HG03565 (cell line): ENCODE measurements at regions not wholly inside any gene's neighbourhood (a gene's known extent, or its start where the extent isn't known, plus 50 kb on each side); places are given as distances from the start of the nearest gene placed in this dataset.
"Not testable (repeated sequence)": the region's sequence is repeated elsewhere in the genome, so short reads cannot be mapped to it uniquely, and the experiment has no call there.

Source experiments
- ATAC-seq: cut with Tn5 transposase; IDR thresholded peaks from one replicate; pipeline ENCODE4 v1.9.1; 2021; ENCODE audit warnings: mild to moderate bottlenecking, moderate library complexity; ENCODE audit not compliant: unreplicated experiment

DNA sequence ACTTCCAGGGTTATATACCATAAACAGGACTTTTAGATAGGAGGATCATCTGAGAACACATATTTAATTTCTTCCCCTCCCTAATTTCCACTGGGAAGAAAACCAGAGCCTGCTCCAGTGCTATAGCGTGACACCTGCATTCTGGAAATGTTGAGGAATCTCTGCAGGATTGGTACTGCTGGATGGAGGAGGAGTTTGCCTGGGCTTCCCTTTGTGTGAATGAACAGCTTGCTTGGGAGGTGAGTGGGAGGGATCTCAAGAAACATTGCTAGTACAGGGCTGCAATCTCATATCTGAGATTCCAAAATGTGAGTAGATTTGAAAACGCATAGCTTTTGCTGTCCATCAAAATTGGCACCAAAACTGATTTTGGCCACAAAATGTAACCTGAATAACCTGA, 295.9 kb upstream of the RGMA start:
- ATAC-seq, result no peak

DNA sequence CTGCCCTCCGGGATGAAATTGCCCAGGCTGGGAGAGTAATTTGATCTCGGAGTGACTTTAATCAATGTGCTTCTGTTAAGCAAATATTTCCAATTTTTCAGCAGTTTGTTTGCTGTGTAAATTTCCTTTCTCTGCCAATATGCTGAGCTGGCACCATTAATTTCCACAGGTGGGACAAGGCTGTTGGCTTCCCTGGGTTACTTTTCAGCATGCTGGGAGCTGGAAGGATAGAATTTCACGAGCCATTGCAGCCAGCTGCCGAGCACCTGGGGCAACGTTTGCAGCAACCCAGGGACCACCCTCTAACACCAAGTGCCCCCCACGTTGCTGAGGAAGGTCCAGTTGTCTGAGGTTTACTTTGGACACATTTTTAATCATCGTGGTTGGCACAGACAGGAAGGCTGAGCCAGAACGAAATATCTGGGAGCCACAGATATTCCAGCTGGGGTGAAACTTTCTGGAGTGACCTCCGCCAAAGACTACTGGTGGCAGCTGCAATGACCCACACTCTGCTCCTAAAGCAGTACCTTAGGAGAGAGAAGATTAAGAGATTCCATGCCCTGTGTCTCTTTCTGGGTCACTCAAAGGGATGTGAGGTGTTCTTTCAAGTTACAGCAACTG, 293.3 kb upstream of the RGMA start:
- no peak for ATAC-seq

DNA sequence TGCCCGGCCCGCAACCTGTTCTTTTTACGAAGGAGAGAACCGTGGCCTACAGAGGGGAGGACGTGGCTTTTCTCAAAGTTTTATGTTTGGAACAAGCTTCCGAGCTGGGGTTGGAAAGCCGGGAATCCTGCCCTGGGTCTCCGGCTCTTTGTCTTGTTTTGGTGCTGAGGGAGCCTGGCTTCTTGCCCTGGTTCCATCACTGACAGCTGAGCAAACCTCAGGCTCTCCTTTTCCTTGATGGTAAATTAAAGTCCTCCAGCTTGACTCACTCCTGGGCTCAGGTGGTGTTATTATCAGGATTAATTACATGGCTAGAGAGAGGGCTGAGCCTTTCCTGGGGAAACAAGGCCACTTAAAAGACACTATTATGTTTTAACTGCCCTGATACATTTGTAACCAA, 289.5 kb upstream of the RGMA start:
- no peak for ATAC-seq

DNA sequence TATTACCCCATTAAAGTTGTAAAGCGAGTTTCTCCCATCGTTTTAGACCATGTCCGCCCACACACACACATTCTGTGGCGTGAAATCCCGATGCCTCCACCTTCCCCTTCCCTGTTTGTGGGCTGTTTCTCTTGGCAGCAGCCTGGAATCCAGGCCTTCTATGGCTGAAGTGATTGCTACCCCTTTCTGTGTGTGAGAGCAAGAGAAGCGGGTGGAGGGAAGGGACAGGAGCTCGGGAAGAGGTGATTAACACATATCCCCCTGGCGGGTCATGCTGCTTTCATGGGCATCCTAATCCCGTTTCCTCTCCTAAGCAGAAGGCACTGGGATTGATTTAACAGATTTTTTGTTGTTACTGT, 283.8 kb upstream of the RGMA start:
- ATAC-seq, result no peak

DNA sequence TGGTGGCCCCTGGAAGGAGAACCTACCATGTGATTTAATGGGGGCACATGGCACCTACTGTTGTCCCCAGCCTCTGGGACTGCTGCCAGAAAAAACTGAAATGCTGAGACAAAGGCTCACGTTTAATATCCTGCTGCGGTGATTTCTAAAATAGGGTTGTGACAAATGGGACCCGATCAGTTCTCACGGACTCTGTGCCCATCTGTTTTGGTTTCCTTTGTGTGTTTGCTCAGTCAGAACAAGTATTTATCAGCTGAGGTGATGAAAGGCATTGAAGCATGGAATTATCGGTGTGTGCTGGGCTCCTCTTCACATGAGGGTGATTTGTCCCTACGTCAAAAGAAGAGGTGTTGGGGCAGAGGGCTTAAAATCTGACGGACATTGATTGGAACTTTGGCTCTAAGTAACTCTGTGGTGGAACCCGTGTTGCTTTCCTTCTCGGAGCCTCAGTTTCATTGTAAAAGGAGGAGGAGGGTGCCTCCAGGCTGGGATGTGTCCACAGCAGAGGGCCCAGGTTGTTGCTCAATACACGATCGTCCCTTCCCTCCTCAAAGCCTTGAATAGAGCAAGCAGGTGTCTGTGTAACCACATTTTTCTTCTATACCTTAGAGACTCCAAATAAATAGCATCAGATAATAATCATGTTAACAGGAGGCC, 283.3 kb upstream of the RGMA start:
- no peak for ATAC-seq

DNA sequence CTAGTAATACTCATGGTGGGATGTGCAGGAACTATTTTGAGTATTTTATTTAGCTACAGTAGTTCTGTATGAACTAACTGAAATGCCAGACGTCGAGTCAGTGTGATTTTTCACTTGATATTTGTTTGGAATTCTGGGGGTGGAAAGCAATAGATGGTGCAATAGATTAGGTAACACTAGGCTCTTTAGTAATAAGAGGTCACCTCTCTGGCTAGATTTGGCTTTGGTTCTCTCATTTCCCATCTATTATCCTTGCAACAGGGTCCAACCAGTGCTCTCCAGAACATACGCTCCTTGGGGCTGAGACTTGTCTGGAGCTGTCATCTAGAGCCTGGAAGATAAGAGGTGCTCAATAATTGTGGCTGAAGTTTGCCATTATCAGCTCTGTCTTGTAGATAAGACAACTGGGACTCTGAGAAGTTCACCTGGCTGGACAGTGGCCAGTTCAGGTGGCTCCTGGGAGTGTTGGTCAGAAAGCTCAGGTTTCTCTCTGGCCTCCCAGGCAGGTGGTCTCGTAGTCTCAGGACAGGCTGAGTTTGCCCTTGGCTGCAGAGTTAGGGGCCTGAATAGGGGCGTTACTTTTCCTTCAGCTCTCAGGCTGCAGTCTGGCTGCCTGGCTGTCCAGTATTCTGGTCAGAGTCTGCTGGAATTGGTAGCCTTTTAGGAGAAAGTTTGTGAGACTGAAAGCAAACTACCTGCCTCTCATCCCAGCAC, 277.5 kb upstream of the RGMA start:
- ATAC-seq, result no peak

DNA sequence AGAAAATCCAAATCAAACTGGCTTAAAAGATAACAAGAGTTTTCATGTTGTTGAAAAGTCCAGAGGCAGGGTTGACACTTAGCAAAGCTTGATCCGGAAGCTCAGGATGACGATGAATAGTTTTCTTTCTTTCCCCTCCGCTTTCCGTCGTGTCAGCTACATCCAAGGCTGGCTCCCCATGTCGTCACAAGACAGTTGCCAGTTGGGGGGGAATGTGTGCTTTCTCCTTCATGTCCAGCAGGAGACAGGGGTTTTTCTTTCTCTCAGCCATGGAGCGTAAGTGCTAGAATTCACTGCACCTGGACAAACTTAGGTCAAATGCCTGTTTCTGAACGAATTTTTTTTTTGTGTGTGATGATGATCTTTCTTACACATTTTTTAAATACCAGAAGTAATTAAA, 273.8 kb upstream of the RGMA start:
- no peak for ATAC-seq

DNA sequence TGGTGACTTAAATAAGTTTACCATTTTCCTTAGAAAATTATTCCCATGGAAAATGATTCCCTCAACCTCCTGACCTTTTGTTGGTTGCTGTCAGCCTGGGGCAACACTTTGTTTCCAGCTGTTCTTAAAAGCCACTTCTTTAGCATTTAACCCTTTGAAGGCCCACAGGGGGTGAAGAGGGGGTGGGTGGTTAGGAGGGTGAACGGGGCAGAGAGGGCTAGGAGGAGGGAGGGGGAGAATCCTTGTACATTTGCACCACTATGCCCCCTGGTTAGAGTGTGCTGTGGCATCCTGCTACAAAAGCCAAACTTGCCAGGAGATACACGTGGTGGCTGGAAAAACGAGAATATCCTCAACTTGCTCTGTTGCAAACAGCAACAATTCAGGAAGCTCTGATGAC, 273.2 kb upstream of the RGMA start:
- no peak for ATAC-seq

DNA sequence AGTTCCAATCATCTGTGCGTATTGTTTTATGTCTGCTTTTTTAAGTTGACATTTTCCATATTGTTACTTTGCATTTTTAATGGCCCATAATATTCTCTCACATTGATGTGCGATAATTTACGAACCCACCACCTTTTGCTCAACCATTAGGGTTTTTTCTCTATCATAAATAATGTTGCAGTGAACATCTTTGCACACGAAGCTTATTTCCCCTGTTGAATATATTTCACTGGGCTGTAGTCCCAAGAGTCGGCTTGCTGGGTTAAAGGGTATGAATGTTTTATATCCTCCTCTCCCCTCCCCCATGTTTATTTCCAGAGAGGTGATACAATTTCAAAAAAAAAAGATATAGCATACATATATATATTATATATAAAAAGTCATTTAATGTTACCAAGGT, 272.7 kb upstream of the RGMA start:
- ATAC-seq, result no peak

DNA sequence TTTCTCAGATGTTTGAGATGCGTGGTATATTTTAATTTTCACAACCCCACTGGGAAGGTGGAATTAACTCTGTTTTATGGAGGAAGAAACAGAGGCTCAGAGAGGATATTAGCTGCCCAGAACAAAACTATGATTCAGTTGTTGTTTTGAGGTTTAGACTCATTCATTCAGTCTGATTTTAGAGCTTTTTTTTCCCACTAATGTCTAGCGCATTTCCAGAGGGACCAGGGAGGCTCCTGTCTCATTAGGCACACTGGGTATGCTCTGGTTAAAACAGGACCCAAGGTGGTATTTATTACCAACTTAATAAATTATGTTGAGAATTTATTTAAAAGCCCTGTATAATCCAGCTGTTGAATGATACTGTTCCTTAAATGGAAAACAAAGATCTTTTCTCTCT, 272.0 kb upstream of the RGMA start:
- ATAC-seq, result no peak

DNA sequence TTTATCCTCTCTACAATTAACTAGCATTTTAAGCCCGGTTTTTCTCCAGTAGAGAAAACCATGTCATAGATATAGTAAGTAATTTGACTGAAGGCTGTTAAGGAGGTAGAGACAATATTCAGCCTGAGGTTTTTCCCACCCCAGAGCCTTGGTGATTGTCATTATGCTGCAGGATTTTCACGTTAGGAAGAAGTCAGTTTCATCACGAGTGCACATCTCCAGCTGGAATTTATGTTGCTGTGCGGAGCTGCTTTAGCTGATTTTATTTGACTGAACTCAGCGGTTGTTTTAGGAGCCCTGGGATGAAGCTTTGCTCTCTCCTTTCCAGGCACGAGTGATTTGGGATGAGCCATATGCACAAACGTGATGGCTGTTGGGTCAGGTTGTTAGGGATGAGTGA, 271.3 kb upstream of the RGMA start:
- ATAC-seq, result no peak

DNA sequence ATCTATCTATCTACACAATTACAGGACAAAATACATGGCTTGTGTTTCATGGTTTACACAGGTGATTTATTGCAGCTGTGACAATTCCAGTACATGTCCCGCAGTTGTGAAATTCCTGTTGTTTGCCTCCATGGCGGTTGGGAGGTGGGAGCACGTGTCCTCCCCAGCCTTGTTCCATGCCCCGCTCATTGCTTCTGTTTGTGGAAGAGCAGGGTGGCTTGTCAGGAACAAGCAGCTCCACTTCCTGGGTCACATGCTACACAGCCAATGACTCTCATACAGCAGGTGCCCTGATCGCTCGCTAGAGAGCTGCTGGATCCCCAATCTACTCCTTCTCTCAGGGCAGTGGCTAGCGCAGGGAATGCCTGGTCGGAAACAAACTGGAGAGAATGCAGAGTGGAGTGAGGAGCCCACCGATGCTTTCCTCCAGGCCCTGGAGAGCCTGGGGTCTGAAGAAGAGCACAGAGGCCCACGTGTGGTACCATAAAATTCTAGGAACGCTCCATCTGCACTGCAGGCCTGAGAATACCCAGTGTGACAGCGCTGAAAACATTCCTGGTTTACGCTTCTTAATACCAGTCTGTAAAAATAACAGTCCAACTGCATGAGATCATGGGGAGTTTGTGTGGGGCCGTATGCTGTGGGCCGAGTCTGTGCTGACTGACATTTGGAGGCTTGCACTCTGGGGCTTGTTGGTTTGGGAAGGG, 270.6 kb upstream of the RGMA start:
- no peak for ATAC-seq

DNA sequence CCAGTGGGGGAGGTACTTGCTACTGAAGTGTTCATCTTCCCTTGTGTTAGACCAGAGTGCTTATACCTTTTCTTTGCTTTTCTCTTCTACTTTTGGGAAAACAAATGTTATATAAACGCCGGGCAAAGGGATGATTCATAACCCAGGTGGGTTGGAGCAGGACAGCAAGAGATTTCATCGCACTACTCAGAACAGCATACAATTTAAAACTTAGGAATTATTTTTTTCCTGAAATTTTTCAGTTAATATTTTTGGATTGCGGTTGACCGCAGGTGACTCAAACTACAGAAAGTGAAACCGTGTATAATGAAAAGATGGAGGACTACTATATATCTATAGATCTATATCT, 270.0 kb upstream of the RGMA start:
- ATAC-seq, result no peak

DNA sequence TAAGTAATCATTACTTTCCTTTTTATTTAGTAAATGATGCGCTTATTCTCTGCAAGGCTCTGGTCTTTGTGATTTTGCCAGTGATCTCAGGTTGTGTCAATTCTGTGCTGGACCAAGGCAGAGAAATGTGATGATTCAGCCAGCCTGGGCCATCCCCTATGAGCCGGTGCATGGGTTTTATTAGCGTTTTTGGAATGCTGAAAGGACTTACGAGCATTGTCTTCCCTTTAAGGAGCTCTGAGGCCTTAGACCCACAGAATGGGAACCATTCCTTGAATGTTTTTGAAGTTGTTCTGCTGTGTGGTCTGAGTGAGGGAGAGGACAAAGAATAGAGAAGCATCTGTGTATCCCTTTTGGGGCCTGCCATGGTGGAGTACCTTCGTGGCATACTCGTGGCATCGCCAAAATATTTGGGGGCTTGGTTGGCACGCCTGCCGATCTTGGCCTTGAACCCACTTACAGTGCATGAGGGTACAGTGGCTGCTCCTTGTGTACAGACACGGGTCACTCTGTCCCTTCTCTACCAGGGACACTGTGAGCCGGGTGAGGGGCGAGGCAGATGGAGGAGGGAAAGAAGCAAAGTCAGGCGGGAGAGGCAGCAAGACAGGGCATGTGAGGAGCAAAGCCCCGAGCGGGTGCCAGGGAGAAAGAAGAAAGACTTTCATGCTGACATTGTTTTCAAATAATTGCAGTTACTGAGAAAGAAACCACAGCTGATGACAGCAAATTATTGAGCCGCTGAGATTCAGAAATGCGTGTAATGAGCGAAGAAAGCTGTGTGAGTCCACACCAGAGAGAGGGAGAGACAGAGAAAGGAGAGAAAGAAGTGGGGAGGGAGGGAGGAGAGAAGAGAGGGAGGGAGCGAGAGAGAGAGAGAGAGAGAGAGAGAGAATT, 269.4 kb upstream of the RGMA start:
- no peak for ATAC-seq

DNA sequence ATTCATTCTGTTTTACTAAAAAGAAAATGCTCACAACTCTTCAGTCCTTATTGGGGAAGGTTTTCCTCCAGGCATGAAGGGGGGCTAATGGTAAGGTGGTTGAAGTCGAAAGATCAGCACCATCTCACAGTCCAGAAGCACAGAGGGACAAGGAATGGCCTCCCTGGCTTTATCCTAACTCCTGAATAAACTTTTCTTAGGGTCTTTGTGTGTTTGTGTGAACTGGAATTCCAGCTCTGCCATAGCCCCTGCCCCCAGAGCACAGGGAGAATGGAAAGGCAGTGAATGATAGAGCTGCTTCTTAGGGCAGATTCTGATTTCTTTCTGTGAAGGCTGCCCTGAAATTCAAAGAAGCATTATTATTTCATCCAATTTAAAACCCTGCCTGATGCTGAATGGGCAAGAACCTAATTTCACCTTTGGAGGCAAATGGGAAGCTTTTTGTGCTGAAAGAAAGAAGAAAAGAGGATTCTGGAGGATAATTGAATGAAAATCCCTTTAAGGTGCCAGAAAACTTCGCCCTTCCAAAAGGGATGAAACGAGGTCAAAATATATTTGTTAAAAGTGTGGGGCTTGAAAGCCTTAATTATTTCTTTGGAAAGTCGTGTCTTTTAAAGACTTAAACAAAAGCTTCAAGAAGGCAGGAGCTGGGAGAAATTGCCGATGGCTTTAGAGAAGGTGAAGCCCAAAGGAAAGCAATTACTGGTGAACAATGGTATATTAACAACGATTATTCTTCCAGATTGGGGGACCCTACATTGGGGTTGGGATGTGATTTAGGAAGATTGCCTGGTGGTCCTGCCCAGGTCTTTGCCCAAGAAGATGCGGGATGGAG, 259.9 kb upstream of the RGMA start:
- no peak for ATAC-seq

DNA sequence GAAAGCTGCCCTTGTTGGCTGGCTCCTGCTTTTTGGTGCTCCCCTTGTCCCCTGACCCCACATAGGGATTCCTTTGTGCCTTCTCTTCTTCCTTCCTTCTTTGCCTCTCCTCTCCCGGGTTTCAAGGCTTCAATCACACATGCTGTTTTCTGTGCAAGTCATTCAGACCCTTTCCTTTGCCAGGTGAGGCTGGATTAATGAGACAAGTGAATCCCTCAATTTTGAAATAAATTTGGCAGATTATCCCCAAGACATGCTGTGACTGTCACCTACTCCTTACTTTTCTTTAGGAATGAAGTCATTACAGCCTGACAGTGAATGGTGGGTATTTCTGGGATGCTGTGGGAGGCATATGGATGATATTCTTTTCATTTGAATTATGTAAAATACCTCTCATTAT, 259.0 kb upstream of the RGMA start:
- ATAC-seq, result no peak

DNA sequence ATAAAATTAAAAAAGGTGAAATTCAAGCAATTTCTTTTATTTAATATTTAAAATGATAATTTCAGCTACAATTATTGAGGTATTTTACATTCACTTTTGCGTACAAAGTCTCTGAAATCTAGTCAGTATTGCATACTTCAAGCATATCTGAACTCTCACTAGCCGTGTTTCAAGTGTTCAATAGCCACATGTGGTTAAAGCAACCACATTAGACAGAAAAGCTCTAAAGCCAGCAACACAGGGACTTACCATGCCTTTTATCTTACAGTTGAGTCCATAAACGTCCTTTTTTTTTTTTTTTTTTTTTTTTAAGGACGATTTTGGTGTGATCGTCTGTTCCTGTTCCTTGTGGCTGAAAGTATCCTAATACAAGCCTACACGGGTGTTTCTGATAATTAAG, 257.0 kb upstream of the RGMA start:
- no peak for ATAC-seq

DNA sequence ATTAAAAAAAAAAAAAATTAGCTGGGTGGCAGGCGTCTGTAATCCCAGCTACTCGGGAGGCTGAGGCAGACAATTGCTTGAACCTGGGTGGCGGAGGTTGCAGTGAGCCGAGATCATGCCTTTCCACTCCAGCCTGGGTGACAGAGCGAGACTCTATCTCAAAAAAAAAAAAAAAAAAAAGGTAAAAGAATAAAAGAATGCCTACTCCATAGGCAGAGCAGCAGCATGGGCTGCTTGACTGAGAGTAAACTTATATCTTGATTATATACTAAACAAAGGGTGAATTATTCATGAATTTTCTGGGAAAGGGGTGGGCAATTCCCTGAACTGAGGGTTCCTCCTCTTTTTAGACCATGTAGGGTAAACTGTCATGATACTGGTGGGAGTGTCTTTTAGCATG, 254.4 kb upstream of the RGMA start:
- ATAC-seq, result not testable (repeated sequence)

DNA sequence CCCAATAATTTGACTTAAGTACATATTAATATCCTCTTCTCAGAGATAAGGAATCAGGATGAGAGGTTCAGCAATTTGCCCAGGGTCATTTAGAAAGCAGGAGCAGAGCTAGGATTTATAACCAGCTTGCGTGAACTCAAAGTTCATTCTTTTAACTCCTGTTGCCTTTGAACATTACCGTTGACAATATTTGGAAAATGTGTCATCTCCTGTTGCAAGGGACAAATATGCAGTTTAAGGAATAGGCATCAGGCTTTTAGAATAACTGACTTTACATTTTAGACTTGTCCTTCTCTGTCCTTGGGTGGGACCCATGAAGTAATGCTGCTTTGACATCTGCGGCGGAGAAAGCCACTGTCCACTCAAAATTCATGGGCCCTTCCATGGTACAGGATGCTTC, 252.2 kb upstream of the RGMA start:
- ATAC-seq, result no peak

DNA sequence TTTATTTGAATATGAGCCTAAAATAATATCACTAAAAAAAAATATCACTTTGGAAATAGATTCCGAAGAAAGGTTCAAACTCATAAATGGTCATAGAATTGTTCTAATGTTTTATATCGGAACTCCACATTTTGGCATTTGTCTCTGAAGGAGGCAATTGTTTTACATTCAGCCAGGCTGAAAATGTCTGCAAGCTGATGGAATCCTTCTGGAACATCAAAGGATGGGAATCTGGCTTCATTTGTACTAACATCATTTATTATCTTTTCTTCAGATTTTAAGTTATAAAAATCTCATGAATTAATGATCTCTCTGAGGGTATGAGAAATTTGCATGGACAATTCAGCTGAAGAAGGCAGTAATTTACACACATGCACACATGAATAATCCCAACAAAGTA, 251.4 kb upstream of the RGMA start:
- ATAC-seq, result no peak
